ENCODE measurements at regions not wholly inside any gene's neighbourhood (a gene's known extent, or its start where the extent isn't known, plus 50 kb on each side); places are given as distances from the start of the nearest gene placed in this dataset.
"Not testable (repeated sequence)": the region's sequence is repeated elsewhere in the genome, so short reads cannot be mapped to it uniquely, and the experiment has no call there.

DNA sequence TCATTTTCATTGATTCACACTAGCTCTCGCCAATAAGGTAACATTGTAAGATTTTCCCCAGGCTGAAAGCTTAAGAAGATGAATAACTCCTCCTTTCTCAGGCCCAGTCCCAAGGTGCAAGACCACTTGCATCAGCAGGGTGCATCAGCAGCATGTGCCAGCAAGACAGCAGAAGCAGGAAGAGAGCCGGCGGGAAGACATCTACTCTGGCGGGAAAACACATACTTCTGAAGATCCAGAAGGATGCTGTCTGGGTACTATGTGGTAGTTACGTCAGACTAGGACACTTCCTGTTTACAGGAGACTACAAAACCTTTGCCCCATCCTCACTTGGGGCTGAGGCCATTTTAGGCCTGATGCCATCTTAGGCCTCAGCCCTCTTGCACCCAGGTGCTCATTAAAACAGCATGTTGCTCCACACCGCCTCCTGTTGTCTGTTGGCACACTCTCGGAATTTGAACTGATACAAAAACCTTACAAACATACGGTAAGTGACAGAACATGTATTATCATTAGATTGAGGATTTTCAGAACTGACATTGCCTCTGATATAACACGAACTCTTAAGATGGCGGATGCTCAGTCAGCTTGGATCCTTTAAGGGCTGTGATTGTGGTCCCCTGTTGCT lies 886.5 kb upstream of the EPHA5 start:
- no peak for DNase-seq (ENCODE audit: low read depth in 2 of 2)

DNA sequence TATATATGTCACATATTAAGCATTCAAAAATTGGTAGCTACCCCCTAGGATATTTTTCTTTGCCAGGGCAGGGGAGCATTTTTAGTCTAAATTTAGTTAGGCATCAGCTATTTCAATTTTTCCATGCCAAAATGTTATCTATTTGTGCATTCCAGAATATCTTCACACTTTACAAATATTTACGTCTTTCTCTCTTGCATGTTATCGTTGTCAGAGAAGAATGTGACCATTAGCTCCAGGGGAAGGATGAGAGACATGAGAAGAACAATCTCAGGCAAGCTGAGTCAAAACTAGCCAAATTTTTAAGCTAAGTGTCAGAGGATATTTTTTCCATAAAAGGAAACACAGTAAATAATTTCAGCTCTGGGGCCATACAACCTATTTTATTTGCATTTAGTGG lies 885.0 kb upstream of the EPHA5 start:
- no peak for DNase-seq (ENCODE audit: low read depth in 2 of 2)

DNA sequence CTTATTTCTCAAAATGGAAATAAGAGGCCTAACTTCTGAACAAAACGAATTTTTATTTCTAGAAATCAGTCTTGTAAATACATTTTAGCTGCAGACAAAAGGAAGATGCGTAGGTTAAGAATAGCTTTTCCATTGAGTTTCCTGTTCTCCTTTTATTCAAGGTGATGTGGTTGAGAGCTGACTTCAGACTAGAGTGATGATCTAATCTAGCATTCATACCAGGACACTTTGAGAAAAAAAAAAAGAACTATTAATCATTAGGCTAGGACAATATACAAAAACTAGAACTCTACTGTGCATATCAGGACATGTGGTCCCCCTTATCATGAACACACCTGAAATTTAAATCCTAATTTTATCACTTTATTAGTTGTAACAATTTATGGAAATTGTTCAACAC lies 884.5 kb upstream of the EPHA5 start:
- DNase-seq (ENCODE audit: low read depth in 2 of 2) = no peak

DNA sequence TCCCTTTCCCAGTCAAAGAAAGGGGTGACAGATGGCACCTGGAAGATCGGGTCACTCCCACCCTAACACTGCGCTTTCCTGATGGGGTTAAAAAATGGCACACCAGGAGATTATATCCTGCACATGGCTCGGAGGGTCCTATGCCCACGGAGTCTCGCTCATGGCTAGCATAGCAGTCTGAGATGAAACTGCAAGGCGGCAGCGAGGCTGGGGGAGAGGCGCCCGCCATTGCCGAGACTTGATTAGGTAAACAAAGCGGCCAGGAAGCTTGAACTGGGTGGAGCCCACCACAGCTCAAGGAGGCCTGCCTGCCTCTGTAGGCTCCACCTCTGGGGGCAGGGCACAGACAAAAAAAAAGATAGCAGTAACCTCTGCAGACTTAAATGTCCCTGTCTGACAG lies 875.0 kb upstream of the EPHA5 start:
- DNase-seq (ENCODE audit: low read depth in 2 of 2) = not testable (repeated sequence)

DNA sequence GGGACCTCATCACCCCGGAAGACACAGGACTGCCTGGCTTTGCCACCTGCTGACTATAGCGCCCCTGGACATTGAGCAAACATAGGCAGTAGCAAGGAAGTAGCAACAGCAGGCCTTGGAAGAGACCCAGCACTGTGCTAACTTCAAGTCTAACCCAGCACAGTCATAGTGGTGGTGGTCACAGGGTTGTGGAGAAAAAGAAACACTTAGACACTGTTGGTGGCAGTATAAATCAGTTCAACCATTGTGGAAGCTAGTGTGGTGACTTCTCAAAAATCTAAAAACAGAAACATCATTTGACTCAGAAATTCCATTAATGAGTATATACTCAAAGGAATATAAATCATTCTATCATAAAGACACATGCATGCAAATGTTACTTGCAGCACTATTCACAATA lies 874.0 kb upstream of the EPHA5 start:
- no peak for DNase-seq (ENCODE audit: low read depth in 2 of 2)

DNA sequence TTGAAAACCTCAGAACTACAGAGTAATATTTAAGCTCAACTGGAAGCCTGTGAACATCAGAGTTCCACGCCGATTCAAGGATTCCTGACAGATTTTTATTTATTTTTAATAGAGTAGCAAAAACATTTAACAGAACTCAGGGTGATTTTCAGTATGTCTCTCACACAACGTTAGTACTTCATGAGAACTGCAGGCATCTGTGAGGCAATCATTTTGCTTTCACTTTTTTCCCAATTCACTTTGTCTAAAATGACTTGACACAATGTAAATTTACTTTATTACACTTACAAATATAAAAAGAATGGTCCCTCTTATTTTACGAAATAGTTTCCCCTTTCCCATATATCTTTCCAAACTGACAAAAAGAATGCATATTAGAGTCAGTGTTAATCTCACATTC lies 869.5 kb upstream of the EPHA5 start:
- DNase-seq (ENCODE audit: low read depth in 2 of 2) = no peak

DNA sequence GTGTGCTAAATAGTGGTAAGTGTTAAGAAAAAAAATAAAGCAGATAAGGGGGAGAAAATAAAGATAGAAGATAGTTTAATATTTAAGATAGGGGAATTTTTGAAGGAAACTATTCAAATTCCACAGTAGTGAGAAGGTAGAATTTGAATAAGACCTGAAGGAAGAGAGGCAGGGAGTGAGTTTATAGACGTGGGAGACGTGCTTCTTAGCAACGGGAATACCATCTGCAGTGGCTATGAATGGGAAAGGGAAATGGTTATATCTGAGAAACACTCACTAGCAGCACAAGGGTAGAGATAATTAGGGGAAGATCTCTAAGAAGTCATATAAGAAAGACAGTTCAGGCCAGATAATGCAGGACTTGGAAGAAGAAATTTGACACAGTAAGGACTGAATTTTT lies 854.5 kb upstream of the EPHA5 start:
- DNase-seq (ENCODE audit: low read depth in 2 of 2) = no peak

DNA sequence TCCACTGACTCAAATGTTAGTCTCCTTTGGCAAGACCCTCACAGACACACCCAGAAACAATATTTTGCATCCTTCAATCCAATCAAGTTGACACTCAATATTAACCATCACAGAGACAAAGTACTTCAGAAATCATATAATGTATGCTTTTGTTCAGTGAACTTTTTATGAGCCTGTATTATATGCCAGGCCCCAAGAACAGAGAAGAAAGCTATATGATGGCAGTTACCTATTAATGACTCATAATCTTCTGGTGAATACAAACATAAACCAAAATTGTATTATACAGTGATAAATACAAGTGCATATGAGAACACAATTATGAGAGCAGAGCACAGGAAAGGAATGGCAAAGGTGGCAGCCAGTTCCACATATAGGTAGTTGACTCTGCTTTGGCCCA lies 852.0 kb upstream of the EPHA5 start:
- DNase-seq (ENCODE audit: low read depth in 2 of 2) = no peak

DNA sequence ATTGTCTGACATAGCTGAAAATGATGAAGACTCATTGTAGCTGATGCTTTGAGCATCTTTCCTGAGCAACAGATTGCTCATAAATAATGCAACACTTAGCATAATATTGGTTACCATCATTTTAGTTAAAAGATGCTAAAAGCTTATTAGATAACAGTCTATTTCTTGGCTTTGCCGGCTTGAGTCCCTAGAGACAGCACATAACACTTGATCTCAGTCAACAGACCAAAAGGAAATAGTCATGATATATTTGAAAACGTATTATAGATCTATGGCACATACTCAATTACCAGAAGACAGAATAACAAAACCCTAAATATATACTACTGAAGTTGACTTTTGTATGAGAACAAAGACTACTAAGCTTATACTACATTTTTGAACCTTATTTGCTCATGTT lies 846.7 kb upstream of the EPHA5 start:
- DNase-seq (ENCODE audit: low read depth in 2 of 2) = no peak

DNA sequence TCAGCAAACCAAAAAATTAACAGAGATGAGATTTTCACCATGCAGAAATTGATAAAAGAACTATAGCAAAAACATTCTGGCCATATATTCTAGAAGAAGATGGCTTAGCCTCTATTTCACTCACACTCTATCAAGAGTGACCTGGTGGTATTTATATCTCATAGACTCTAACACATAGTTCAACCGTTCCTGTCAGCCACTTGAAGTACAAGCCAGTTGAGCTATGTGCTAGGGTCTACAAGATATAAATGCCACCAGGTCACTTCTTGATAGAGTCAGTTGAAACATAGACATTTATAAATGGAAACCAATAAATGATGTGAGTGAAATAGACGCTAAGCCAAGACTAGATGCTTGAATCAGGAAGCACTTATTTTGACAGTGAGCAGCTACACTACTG lies 836.7 kb upstream of the EPHA5 start:
- no peak for DNase-seq (ENCODE audit: low read depth in 2 of 2)

DNA sequence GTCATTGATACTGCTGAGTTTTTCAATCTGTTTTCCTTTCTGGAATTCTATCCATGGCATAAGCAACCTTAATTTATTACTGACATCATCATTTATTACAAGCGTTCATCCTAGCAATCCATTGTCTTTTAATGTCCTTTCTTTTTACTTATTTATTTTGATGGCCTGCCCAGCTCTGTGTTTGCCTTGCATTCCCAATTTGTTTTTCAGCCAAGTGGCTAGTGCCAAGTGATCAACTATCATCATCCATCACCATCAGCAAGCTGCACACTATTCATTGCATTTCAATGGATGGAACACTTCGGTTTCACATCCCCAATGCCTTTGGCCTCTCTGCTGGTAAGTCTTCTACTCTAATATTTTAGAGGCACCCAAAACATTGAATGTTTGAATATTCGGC lies 831.7 kb upstream of the EPHA5 start:
- no peak for DNase-seq (ENCODE audit: low read depth in 2 of 2)

DNA sequence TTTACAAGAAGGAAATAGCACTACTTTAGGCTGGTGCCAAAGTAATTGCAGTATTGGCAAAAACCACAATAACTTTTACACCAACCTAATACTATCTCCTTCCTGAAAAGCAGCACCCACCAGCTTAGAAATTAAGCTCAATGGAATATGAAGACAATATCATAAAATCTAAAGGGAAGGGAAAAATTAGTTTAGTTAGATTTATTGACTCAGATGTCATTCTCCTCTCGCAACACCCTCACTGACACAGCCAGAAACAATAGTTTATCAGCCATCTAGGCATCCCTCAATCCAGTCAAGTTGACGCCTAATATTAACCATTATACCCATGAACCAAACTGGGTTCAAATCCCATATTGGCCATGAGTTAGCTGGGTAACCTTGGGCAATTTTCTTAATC lies 820.4 kb upstream of the EPHA5 start:
- no peak for DNase-seq (ENCODE audit: low read depth in 2 of 2)

DNA sequence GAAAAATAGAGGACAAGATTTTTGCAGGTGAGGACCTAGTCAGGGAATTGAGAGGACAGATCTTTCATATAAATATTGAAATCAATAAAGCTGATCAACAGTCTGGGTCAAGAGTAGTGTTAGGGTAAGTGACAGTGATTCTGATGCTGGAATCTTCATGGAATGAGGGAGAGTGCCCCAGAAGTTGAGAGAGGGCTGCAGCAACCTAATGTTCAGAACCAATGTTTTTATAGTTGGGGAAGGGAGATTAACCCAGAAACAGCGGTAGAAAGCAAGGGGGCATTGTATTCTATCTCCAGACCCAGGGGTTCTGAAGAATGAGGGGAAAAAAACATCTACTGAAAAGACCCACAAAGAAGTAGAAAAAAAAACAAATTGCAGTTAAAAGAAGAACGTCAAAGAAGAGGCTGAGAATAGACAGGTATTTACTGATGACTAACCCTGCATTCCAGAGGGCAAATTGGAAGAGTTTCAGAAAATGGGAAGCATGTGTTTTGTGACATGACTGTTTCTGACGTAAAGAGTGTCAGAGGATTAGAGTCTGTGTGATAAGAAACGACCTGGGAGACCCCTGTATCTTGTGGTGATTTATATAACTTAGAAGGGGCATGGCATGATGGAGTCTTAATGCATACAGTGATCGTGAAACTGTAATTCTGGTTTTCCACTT lies 819.6 kb upstream of the EPHA5 start:
- DNase-seq (ENCODE audit: low read depth in 2 of 2) = no peak

DNA sequence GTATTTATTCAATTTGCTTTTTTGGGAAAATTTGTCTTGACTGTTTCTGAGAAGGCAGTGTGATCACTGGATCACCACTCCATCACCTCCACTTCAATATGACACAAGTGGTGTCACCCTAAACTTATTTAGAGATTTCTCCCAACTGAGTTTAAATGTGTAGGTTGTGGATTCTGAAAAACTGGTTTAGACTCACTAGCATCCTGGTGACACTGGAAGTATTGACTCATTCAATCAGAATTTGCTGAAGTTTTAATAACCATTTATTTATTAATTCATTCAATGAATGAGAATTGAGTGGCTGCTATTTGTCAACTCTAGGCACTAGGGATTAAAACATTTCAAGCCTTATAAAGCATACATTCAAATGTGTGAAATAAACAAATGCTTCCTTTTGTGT lies 819.1 kb upstream of the EPHA5 start:
- DNase-seq (ENCODE audit: low read depth in 2 of 2) = no peak

DNA sequence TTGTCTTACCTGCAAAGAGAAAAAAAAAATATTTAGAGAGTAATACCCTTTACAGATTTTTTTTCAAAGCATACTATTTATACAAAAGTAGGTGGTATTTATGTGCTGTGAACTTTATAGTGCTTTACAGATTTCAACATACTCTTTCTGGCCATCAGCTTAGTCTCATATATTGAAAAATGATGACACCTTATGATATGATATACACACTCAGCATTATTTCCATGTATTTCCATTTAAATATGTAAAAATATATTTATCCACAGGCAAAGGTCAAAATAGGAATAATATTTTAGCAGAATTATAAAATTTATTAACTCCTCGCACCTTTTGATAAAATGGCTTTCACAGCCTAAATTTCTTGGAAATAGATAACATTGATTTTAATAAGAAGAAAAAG lies 815.8 kb upstream of the EPHA5 start:
- no peak for DNase-seq (ENCODE audit: low read depth in 2 of 2)

DNA sequence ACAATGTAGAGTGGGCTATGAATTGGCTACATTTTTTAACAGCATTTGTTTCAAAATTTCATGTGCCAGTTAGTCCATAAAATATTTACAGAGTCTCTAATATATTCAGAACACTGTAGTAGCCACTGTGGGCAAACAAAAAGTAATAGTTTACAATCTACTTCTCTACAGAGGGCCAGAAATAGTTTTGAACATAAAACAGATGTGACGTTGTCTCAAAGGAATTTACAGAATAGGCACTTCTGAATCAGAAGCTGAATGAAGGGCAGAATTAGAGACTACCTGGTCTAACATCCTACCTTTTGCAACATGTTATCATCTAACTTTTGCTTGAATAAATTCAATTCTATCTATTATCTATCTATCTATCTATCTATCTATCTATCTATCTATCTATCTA lies 811.9 kb upstream of the EPHA5 start:
- DNase-seq (ENCODE audit: low read depth in 2 of 2) = no peak

DNA sequence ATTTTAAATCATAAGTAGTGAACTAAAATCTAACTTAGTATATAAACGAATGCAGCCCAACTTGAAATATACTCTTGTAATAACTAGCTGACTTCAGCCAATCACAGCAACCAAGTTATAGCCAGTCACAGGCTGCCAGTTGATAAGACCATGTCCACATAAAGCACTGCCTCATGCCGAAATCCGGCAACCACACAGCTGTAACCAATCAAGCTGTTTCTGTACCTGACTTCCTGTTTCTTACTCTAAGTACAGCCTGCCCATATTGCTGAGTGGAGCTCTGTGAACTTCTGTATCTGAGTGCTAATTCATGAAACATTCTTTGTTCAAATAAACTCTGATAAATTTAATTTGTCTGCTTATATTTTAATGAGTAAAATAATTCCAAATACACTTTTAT lies 805.3 kb upstream of the EPHA5 start:
- no peak for DNase-seq (ENCODE audit: low read depth in 2 of 2)

DNA sequence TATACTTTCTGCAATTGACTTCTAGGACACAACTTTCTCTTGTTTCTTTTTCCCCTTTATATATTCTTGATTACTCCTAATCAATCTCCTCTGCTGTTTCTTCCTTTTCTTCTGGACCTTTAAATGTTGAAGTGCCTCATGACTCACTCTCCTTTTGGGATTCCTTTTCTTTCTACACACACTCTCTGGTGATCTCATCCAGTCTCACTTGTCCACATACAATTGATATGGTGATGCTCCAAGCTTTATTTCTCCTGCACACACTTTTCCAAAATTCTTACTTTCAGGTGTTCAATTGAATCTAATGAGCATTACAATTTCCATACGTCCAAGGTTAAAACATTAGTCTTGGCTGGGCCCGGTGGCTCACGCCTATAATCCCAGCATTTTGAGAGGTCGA lies 794.8 kb upstream of the EPHA5 start:
- DNase-seq (ENCODE audit: low read depth in 2 of 2) = no peak

DNA sequence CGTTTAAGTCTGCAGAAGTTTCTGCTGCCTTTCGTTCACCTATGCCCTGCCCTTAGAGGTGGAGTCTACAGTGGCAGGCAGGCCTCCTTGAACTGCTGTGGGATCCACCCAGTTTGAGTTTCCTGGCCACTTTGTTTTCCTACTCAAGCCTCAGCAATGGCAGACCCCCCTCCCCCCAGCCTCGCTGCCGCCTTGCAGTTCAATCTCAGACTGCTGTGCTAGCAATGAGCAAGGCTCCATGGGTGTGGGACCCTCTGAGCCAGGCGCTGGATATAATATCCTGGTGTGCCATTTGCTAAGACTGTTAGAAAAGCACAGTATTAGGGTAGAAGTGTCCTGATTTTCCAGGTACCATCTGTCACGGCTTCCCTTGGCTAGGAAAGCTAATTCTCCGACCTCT lies 792.6 kb upstream of the EPHA5 start:
- DNase-seq (ENCODE audit: low read depth in 2 of 2) = not testable (repeated sequence)

DNA sequence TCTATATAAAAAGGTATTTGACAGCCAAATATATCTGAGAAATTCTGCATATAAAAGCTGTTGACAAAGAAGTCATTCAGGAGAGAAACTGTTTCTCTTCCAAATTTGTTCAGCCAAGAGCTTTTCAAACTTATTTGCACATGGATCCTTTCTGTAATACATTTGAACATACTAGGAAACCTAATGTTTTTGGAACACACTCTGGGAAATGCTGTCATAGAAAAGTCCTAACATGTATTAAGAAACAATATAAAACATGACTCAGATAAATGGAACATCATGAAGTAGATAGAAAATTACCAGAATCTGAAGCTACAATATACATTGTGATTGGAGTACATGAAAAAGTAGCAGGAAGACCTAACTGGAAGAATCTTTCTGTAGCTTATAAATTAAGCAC lies 781.5 kb upstream of the EPHA5 start:
- no peak for DNase-seq (ENCODE audit: low read depth in 2 of 2)

DNA sequence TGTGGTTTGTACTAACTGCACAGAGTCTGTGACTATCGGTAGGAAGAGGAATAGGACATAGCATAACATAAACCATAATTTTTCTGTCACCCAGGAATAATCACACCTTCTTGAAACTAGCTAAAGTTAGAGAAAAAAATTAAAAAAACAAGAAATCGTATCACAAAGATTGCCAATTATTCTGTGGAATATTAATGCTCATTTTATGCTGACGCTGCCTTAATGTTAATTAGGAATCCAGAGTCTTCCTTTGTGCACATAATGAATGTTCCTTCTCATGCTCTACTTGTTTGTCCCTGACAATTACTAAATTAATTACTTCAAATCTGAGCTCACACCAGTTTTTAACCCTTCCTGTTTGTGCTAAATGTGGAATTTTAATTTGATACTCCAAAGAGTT lies 772.7 kb upstream of the EPHA5 start:
- DNase-seq (ENCODE audit: low read depth in 2 of 2) = no peak

DNA sequence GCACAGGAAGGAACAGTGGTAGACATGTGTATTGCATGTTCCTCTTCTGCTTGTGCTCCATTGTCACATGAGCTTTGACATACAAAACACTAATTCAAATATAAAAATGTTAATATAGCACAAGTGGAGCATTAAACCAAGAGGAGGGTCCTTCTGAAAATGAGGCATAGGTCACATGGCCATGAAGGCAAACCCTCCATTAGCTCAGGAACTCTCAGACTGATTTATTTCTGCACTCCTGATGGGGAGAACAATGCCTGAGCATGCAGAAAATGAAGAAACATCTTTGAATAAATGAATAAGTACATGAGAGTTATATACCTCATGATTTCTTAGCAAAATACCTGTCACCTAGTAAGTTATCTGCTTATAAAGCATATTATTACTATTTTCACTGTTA lies 769.2 kb upstream of the EPHA5 start:
- no peak for DNase-seq (ENCODE audit: low read depth in 2 of 2)

DNA sequence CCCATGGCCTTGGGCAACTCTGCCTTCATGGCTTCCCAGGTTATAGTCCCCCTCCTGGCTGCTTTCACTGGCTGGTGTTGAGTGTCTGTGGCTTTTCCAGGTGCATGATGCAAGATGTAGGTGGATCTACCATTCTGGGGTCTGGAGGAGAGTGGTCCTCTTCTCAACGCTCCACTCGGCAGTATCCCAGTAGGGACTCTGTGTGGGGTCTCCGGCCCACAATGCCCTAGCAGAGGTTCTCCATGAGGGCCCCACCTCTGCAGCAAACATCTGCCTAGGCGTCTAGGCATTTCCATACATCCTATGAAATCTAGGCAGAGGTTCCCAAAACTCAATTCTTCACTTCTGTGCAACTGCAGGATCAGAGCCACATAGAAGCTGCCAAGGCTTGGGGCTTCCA lies 763.4 kb upstream of the EPHA5 start:
- DNase-seq (ENCODE audit: low read depth in 2 of 2) = no peak

DNA sequence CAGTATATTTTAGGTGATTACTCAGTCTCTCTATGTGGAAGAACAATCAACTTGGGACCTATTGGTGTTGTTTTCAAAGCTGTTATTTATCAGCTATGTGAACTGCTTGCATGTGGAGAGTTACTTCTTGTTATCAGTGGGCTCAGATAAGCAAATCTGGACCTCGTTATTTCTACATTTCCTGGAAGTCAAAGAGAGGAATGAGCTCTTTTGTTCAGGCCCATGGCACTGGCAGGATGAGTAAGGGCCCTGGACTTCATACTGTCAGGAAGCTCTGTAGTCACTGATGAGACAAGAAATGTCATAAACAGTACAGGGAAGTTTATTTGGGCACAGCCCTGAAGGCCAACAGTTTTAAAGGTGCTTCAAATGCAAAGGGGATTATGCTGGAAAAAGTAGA lies 760.6 kb upstream of the EPHA5 start:
- no peak for DNase-seq (ENCODE audit: low read depth in 2 of 2)

Measured in stimulated activated CD8-positive, alpha-beta memory T cell treated with anti-CD3 and anti-CD28 coated beads, Interleukin-2, amount 100 ng/mL, for 48 hours (primary cell).